GM12872 (cell line): ENCODE measurements at regions not wholly inside any gene's neighbourhood (a gene's known extent, or its start where the extent isn't known, plus 50 kb on each side); places are given as distances from the start of the nearest gene placed in this dataset.

ENCODE experiments used
- TF ChIP-seq, protein P1 (sequence below): IDR thresholded peaks from 3 replicates; pipeline ENCODE4 v1.5.1; 2011; ENCODE audit warnings: low read depth, mild to moderate bottlenecking, low read length, moderate library complexity; ENCODE audit not compliant: insufficient read depth

DNA sequence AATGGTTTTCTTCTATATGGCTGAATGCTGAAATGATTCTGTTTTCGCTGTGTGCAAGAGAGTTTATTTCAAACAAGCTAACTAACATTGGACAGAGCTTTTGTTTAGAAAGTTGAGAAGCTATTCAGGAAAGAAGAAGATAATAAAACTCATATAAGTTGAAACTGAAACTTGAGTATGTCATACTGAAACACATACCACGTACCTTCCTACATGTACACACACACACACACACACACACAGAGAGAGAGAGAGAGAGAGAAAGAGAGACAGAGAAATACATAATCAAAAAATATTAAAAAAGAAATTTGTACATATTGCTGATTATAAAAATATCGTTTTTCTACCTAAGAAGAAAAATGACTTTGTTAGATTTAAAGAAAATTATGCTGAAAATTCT, 561.9 kb upstream of the KCND2 start:
- TF ChIP-seq, protein P1, sequence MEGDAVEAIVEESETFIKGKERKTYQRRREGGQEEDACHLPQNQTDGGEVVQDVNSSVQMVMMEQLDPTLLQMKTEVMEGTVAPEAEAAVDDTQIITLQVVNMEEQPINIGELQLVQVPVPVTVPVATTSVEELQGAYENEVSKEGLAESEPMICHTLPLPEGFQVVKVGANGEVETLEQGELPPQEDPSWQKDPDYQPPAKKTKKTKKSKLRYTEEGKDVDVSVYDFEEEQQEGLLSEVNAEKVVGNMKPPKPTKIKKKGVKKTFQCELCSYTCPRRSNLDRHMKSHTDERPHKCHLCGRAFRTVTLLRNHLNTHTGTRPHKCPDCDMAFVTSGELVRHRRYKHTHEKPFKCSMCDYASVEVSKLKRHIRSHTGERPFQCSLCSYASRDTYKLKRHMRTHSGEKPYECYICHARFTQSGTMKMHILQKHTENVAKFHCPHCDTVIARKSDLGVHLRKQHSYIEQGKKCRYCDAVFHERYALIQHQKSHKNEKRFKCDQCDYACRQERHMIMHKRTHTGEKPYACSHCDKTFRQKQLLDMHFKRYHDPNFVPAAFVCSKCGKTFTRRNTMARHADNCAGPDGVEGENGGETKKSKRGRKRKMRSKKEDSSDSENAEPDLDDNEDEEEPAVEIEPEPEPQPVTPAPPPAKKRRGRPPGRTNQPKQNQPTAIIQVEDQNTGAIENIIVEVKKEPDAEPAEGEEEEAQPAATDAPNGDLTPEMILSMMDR = no peak

DNA sequence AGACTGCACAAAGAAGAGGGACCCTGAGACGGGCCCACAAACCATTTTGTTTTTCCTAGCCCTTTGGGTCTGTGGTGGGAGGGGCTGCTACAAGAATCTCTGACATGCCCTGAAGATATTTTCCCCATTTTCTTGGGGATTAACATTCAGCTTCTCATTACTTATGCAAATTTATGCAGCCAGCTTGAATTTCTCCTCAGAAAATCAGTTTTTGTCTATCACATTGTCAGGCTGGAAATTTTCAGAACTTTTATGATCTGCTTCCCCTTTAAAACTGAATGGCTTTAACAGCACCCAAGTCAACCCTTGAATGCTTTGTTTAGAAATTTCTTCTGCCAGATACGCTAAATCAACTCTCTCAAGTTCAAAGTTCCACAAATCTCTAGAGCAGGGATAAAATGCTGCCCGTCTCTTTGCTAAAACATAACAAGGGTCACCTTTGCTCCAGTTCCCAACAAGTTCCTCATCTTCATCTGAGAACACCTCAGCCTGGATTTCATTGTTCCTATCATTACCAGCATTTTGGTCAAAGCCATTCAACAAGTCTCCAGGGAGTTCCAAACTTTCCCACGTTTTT, 560.0 kb upstream of the KCND2 start:
- TF ChIP-seq, protein P1 = no peak

DNA sequence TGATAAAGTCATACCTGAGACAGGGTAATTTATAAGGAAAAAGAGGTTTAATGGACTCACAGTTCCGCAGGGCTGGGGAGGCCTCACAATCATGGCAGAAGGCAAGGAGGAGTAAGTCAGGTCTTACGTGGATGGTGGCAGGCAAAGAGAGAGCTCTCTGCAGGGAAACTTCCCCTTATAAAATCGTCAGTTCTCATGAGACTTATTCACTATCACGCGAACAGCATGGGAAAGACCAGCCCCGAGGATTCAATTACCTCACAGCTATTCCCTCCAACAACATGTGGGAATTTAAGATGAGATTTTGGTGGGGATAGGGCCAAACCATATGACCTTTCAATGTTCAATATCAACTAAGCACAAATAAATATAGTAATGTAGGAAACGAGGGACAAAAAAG, 559.4 kb upstream of the KCND2 start:
- TF ChIP-seq, protein P1 = no peak

DNA sequence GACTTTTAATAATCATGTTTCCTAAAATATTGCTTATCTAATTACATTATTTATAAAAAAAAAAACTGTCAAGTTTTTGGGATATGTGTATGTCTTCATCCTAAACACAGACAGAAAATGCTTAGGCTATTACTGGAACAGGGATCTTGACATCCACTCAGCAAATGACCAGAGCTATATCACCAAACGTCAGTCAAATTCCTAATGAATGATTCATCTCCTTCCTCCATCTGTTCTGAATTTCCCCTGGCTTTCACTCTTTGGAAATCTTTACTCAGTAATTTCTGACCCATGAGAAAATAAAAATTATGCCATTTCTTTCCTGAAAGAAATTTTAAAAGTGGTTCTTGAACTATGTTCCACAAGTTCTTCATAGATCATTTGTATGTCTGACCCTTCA, 552.4 kb upstream of the KCND2 start:
- TF ChIP-seq, protein P1 = no peak

DNA sequence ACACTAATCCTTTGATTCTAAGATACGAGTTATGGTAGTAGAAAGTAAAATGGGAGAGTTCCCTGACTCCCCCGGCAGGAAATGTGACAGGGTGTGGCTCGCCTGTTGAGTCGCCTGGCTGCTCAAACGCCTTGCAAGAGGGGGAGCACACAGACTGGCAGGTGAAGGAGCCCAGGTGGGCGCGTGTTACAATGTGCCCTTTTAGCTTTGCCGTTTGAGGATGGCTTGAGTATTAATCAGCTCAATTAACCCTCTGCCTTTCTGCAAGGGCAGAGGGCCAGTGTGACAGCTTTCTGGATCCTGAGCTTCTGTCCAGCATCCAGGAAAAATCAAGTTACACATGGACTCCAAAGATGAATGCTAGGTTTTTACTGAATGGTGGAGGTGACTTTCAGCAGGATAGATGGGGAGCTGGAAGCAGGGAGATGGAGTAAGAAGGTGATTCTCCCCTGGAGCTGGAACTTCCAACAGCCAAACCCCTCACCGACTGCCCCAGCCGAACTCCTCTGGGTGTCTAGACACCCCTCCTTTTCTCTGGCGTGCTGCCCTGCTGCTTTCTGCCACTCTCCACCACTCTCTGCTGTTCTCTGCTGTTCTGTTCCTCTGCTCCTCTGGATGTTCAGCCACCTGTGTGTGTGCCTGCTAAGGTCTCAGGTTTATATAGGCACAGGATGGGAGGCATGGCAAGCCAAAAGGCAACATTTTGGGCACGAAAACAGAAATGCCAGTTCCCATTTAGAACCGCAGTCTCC, 548.8 kb upstream of the KCND2 start:
- TF ChIP-seq, protein P1 = no peak

DNA sequence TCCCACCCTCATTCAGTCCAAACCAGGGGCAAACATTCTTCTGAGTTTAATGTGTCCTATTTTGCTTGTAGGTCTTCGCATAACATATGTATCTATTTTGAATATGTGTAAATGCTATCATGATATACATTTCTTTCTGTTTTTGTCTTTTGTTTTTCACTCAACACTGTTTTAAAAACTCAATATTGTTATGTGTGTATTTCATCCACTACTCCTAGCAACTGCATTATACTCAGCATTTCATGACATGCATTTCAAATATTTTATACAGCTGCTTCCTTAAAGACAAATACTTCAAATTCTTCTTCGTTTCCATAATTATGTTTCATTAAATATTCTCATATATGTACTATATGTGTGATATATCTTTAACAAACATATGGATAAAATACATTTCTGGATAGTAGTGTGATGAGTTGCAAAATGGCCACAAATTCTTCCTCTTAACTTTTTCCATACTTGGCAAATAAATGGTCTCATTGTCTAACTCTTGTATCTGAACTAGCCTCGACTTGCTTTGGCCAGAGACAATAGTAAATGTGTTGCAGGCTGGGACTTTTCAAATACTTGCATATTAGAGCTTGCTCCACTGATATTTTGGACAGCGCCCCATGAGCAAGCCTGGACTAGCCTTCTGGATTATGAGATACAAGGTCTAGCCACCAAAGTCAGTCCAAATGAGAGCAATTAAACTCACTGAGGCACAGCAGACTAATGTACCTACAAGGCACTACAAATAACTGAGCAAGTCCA, 539.7 kb upstream of the KCND2 start:
- TF ChIP-seq, protein P1 = no peak

DNA sequence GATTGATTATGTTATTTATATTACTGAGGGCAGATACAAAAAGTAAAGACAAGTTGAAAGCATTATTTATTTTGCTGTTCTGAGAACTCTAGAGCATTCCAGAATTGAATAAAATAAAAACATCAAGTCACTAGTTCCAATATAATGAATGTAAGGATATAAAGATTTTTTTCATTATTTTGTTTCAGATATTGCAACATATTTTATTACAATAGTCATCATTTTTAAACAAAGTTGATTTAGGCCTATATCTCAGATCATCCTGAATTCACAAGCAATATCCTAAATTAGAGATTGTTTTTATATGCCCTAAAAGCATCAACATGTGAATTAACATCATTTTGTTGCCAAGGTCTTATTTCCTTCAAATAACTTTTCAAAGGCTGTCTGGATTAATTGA, 535.6 kb upstream of the KCND2 start:
- TF ChIP-seq, protein P1 = no peak
